B cell (primary cell): ENCODE measurements at regions not wholly inside any gene's neighbourhood (a gene's known extent, or its start where the extent isn't known, plus 50 kb on each side); places are given as distances from the start of the nearest gene placed in this dataset.

Experiments used
- ATAC-seq: fragments of 200-7000 bp; cut with Tn5 transposase; one replicate; pipeline ENCODE4 v1.10.0; 2021; ENCODE audit warnings: low read depth, mild to moderate bottlenecking, moderate number of reproducible peaks, moderate library complexity
- CTCF ChIA-PET: fragments of 350-600 bp; sonication (Branson Sonifier 250); formaldehyde crosslinking; loops from one replicate; lab custom pipeline; 2021; ENCODE audit warnings: antibody characterized with exemption, inconsistent platforms; lab: Charles Lee
- POLR2A ChIA-PET: fragments of 350-600 bp; sonication (Branson Sonifier 250); formaldehyde crosslinking; loops from one replicate; lab custom pipeline; 2021; ENCODE audit warnings: antibody characterized with exemption; lab: Charles Lee
- DNase-seq: peaks from one replicate; pipeline ENCODE4 v3.0.0; 2013
- H2AFZ ChIP-seq: 2 replicates; pipeline ENCODE4 v1.6.1; 2012; ENCODE audit warnings: mild to moderate bottlenecking, low read depth, low read length; ENCODE audit not compliant: insufficient read depth, poor library complexity, severe bottlenecking
- H3K27ac ChIP-seq, 2 donors: 1 replicate in 1 of 2; 2 replicates in 1 of 2; pipeline ENCODE4 v1.5.1; 2012 to 2013; ENCODE audit warnings: low read length in 2 of 2, mild to moderate bottlenecking in 2 of 2, moderate library complexity in 1 of 2
- H3K27me3 ChIP-seq, 4 experiments: fragments of 200-600 bp in 1 of 4; sonication (generic) in 1 of 4; replicated peaks in 1 of 4; 1 replicate in 2 of 4; 2 replicates in 2 of 4; pipeline versions ENCODE4 v1.6.1 to v1.7.0; 2013 to 2016; ENCODE audit warnings: low read length in 3 of 4, mild to moderate bottlenecking in 2 of 4, mixed read lengths in 1 of 4, moderate library complexity in 1 of 4; ENCODE audit not compliant: insufficient read depth in 4 of 4, control insufficient read depth in 3 of 4; ENCODE audit errors: control extremely low read depth in 1 of 4
- H3K36me3 ChIP-seq, 2 experiments: replicated peaks in 1 of 2; 1 replicate in 1 of 2; 2 replicates in 1 of 2; pipeline versions ENCODE4 v1.6.1 to v1.7.1; 2013; ENCODE audit warnings: low read length in 1 of 2; ENCODE audit not compliant: insufficient read depth in 2 of 2, control insufficient read depth in 1 of 2; ENCODE audit errors: control extremely low read depth in 1 of 2, extremely low read depth in 1 of 2
- H3K4me1 ChIP-seq, 2 donors: fragments of 200-600 bp in 1 of 2; sonication (generic) in 1 of 2; 1 replicate in 1 of 2; 2 replicates in 1 of 2; pipeline versions ENCODE4 v1.5.1 to v1.6.1; 2013 to 2017; ENCODE audit warnings: low read length in 2 of 2; ENCODE audit not compliant: control insufficient read depth in 2 of 2, insufficient read depth in 2 of 2
- H3K4me2 ChIP-seq: replicated peaks from 2 replicates; pipeline ENCODE3; 2012; ENCODE audit warnings: mild to moderate bottlenecking, low read depth, low read length; ENCODE audit not compliant: poor library complexity, severe bottlenecking
- H3K4me3 ChIP-seq, 5 experiments: fragments of 200-600 bp in 1 of 5; sonication (generic) in 1 of 5; 1 replicate in 3 of 5; 2 replicates in 2 of 5; pipeline versions ENCODE4 v1.5.1 to v1.7.0; 2011 to 2016; ENCODE audit warnings: low read length in 4 of 5, mild to moderate bottlenecking in 4 of 5, low read depth in 2 of 5, control low read depth in 1 of 5, moderate library complexity in 1 of 5; ENCODE audit not compliant: insufficient read depth in 1 of 5; ENCODE audit errors: control extremely low read depth in 1 of 5, extremely low read depth in 1 of 5
- H3K79me2 ChIP-seq: fragments of 200-600 bp; sonication (generic); one replicate; pipeline ENCODE4 v1.6.0; 2016; ENCODE audit warnings: low read length; ENCODE audit not compliant: control insufficient read depth, insufficient read depth
- H3K9ac ChIP-seq: fragments of 200-600 bp; sonication (generic); 2 replicates; pipeline ENCODE4 v1.6.1; 2017; ENCODE audit warnings: mild to moderate bottlenecking, low read length, moderate library complexity
- H3K9me3 ChIP-seq, 3 donors: one replicate each; pipeline versions ENCODE4 v1.6.1 to v1.7.1; 2013; ENCODE audit warnings: low read length in 2 of 3; ENCODE audit not compliant: control insufficient read depth in 2 of 3, insufficient read depth in 1 of 3; ENCODE audit errors: control extremely low read depth in 1 of 3
- H4K20me1 ChIP-seq: 2 replicates; pipeline ENCODE4 v1.6.0; 2012; ENCODE audit warnings: mild to moderate bottlenecking, low read length; ENCODE audit not compliant: insufficient read depth, control insufficient read depth, poor library complexity, severe bottlenecking
- H3K27ac Mint-ChIP-seq: one replicate; pipeline ENCODE4 v1.8.0; 2021; ENCODE audit warnings: mixed read lengths
- H3K27me3 Mint-ChIP-seq: one replicate; pipeline ENCODE4 v1.8.0; 2021; ENCODE audit warnings: mixed read lengths
- H3K4me1 Mint-ChIP-seq: one replicate; pipeline ENCODE4 v1.8.0; 2021; ENCODE audit warnings: mixed read lengths
- H3K4me3 Mint-ChIP-seq: one replicate; pipeline ENCODE4 v1.8.0; 2021; ENCODE audit warnings: mixed read lengths
- H3K9me3 Mint-ChIP-seq: one replicate; pipeline ENCODE4 v1.8.0; 2022; ENCODE audit warnings: mixed read lengths; ENCODE audit not compliant: insufficient read depth
- EZH2 ChIP-seq: IDR thresholded peaks from 2 replicates; pipeline ENCODE4 v1.6.1; 2012; ENCODE audit warnings: borderline replicate concordance, low read depth, mild to moderate bottlenecking, moderate library complexity, low read length; ENCODE audit not compliant: insufficient read depth, poor library complexity, severe bottlenecking
- WGBS: methylation state at CpG from one replicate; pipeline ENCODE4 v1.1.5; 2013; ENCODE audit warnings: missing lambda C conversion rate; ENCODE audit not compliant: insufficient coverage; 5-methylcytosine and 5-hydroxymethylcytosine counted together
- intact Hi-C: fragments of 100-400 bp; cut with micrococcal nuclease; formaldehyde crosslinking; loops from one replicate; pipeline ENCODE4 v1.10.0; 2022
- TF ChIP-seq, protein P1 (sequence below): fragments of 200-600 bp; IDR thresholded peaks from one replicate; pipeline ENCODE4 v1.8.0; 2022; ENCODE audit warnings: antibody characterized with exemption, mild to moderate bottlenecking

DNA sequence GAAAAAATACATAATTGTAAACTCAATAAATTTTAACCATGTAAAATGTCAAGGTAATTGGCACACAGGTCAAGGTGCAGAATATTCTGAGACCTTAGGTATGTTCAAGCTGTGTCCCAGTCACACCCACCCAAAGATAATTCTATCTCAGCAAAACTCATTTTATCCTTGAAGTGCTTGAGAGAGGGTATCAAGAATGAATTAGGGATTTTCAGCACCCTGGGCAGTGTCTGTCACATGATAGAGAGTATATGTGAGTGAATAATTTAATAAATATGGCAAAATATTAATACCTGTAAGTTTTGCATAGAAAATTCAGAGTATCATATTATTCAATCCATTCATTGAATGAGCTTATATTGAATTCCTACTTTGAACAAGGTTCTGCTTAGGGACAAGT, 567.9 kb downstream of the FBXO15 start:
- intact Hi-C loops = no loop called here
- no peaks in the 10 kb centered on the region for H3K79me2 ChIP-seq
- no peaks in the 10 kb centered on the region for H3K9me3 Mint-ChIP-seq
- DNase-seq (no peak), ATAC-seq (no peak)
- H3K9ac ChIP-seq = no peak overlapping the region
- H3K36me3 ChIP-seq = no peaks in the 10 kb centered on the region
- no peaks in the 10 kb centered on the region for H3K4me1 Mint-ChIP-seq
- H3K9me3 ChIP-seq = no peaks in the 10 kb centered on the region
- no peak overlapping the region for H3K27ac Mint-ChIP-seq
- CTCF ChIA-PET = no interaction called here
- no peak for TF ChIP-seq EZH2
- TF ChIP-seq, protein P1, sequence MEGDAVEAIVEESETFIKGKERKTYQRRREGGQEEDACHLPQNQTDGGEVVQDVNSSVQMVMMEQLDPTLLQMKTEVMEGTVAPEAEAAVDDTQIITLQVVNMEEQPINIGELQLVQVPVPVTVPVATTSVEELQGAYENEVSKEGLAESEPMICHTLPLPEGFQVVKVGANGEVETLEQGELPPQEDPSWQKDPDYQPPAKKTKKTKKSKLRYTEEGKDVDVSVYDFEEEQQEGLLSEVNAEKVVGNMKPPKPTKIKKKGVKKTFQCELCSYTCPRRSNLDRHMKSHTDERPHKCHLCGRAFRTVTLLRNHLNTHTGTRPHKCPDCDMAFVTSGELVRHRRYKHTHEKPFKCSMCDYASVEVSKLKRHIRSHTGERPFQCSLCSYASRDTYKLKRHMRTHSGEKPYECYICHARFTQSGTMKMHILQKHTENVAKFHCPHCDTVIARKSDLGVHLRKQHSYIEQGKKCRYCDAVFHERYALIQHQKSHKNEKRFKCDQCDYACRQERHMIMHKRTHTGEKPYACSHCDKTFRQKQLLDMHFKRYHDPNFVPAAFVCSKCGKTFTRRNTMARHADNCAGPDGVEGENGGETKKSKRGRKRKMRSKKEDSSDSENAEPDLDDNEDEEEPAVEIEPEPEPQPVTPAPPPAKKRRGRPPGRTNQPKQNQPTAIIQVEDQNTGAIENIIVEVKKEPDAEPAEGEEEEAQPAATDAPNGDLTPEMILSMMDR = no peak
- no peak overlapping the region for H3K4me3 Mint-ChIP-seq
- no peak overlapping the region for H2AFZ ChIP-seq
- no peak overlapping the region for H3K27ac ChIP-seq
- POLR2A ChIA-PET = no interaction called here
- H4K20me1 ChIP-seq = no peaks in the 10 kb centered on the region
- no peak overlapping the region for H3K4me3 ChIP-seq
- no peaks in the 10 kb centered on the region for H3K27me3 Mint-ChIP-seq
- no peaks in the 10 kb centered on the region for H3K4me1 ChIP-seq
- H3K4me2 ChIP-seq = no peak overlapping the region
- H3K27me3 ChIP-seq = no peaks in the 10 kb centered on the region

DNA sequence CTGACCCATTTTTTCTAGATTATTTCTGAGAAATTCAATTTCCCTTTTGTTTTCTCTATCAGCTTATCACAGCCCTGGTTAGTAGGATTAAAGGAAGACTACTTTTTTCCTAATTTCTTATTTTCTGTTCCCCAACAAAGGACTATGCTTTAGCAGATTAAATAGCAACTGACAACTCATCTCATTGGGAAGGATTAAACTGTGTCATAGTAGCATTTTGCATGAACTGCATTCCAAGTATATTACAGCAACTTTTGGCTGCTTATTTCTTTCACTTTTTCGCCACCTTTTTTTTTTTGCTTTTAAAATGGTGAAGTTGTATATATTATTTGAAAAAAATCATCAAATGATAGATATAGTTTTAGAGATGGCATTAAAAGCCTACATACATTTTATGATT, 570.3 kb downstream of the FBXO15 start:
- ChIA-PET POLR2A (no interaction called here), CTCF (no interaction called here)
- ATAC-seq = no peak
- Histone ChIP-seq H3K27ac (no peak overlapping the region), H3K9me3 (no peaks in the 10 kb centered on the region), H3K36me3 (no peaks in the 10 kb centered on the region), H3K27me3 (no peaks in the 10 kb centered on the region), H3K4me3 (no peak overlapping the region), H3K79me2 (no peaks in the 10 kb centered on the region), H3K4me2 (no peak overlapping the region), H3K9ac (no peak overlapping the region), H4K20me1 (no peaks in the 10 kb centered on the region), H3K4me1 (no peaks in the 10 kb centered on the region), H2AFZ (no peak overlapping the region)
- WGBS = no CpG with 5 or more reads among the region's 1 CpG
- no peak for DNase-seq
- no peak overlapping the region for H3K27ac Mint-ChIP-seq
- H3K4me1 Mint-ChIP-seq = no peaks in the 10 kb centered on the region
- no peak for TF ChIP-seq EZH2
- TF ChIP-seq, protein P1 = no peak
- no peak overlapping the region for H3K4me3 Mint-ChIP-seq
- H3K27me3 Mint-ChIP-seq = no peaks in the 10 kb centered on the region
- no peaks in the 10 kb centered on the region for H3K9me3 Mint-ChIP-seq
- intact Hi-C loops = no loop called here
